ENCODE measurements at regions not wholly inside any gene's neighbourhood (a gene's known extent, or its start where the extent isn't known, plus 50 kb on each side); places are given as distances from the start of the nearest gene placed in this dataset.

- Mint-ChIP-seq H3K9me3 (peaks cover 7% of the 10 kb centered on the region), H3K36me3 (ENCODE audit: low read depth) (no peaks in the 10 kb centered on the region), H3K4me1 (ENCODE audit: low read depth) (no peaks in the 10 kb centered on the region), H3K27me3 (no peaks in the 10 kb centered on the region), H3K27ac (no peak overlapping the region), H3K4me3 (no peak overlapping the region)
Observed at GRCh38 chr1:209023790-209024189, 559.7 kb upstream of the CAMK1G start.

DNA sequence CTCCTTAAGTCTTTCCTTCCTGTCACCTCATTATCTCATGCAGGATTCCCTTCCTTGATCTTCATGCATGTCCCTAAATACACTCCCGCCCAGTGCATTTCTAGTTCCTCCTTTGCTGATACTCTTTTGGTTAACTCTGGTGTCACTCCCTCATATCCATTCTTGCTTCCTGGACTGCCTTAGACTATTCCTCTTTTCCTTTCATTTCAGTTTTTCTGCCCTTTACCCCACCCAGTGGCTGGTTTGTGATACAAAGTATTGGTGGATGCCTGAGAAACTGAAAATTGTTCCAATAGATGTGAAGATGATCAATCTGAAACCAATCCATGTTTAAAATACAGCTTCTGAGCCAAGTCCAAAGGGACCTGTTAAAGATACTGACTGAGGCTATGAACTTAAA lies 553.8 kb upstream of the CAMK1G start:
- H3K36me3 Mint-ChIP-seq (ENCODE audit: low read depth) = no peaks in the 10 kb centered on the region
- H3K4me3 Mint-ChIP-seq = no peak overlapping the region
- no peak overlapping the region for H3K27ac Mint-ChIP-seq
- peaks cover 11% of the 10 kb centered on the region for H3K27me3 Mint-ChIP-seq
- no peaks in the 10 kb centered on the region for H3K4me1 Mint-ChIP-seq (ENCODE audit: low read depth)
- H3K9me3 Mint-ChIP-seq = no peaks in the 10 kb centered on the region

GRCh38 chr1:209030454-209031167 lies 552.9 kb upstream of the CAMK1G start:
- H3K36me3 Mint-ChIP-seq (ENCODE audit: low read depth) = no peaks in the 10 kb centered on the region
- peaks cover 11% of the 10 kb centered on the region for H3K27me3 Mint-ChIP-seq
- H3K27ac Mint-ChIP-seq = no peak overlapping the region
- H3K4me1 Mint-ChIP-seq (ENCODE audit: low read depth) = no peaks in the 10 kb centered on the region
- no peaks in the 10 kb centered on the region for H3K9me3 Mint-ChIP-seq
- H3K4me3 Mint-ChIP-seq = no peak overlapping the region

DNA sequence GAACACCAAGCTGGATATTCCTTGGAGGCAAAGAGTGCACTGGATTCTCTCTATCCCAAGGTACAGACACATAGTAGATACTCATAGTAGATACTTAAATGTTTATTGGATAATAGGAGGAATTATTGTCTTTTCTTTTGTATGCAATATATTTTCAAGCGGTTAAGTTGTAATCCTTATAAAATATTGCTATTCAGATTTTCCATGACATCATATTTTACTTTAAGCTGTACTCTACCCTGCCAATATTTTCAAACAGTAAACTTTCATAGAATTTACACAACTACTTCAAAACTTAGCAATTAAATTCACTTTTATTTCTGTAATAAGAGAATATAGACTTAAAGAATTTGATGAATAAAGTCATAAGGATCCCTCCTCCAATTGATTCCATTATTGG lies 546.5 kb upstream of the CAMK1G start:
- H3K36me3 Mint-ChIP-seq (ENCODE audit: low read depth) = no peaks in the 10 kb centered on the region
- H3K4me1 Mint-ChIP-seq (ENCODE audit: low read depth) = no peaks in the 10 kb centered on the region
- H3K9me3 Mint-ChIP-seq = peaks cover 5% of the 10 kb centered on the region
- no peak overlapping the region for H3K4me3 Mint-ChIP-seq
- no peak overlapping the region for H3K27ac Mint-ChIP-seq
- peaks cover 12% of the 10 kb centered on the region for H3K27me3 Mint-ChIP-seq

DNA sequence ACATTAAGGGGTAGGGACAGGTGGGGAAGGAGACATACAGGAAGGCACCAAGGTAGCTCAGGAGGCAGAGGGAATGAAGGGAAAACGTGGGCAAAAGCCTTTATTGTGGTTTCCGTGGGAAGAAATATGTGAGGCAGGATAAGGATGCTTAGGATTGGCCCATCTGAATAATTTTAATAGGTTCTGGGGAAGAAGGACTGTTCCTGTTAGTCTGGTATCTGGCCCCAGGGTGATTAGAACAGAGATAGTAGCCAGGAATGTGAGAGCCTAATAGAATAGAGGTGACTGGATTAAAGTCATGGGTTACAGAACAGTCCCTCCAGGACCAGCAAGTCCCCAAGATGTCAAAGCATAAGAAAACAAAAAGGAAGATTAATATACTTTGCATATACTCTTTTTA lies 545.2 kb upstream of the CAMK1G start:
- H3K4me3 Mint-ChIP-seq = no peak overlapping the region
- no peaks in the 10 kb centered on the region for H3K4me1 Mint-ChIP-seq (ENCODE audit: low read depth)
- H3K36me3 Mint-ChIP-seq (ENCODE audit: low read depth) = no peaks in the 10 kb centered on the region
- no peak overlapping the region for H3K27ac Mint-ChIP-seq
- peaks cover 5% of the 10 kb centered on the region for H3K9me3 Mint-ChIP-seq
- H3K27me3 Mint-ChIP-seq = peaks cover 13% of the 10 kb centered on the region

DNA sequence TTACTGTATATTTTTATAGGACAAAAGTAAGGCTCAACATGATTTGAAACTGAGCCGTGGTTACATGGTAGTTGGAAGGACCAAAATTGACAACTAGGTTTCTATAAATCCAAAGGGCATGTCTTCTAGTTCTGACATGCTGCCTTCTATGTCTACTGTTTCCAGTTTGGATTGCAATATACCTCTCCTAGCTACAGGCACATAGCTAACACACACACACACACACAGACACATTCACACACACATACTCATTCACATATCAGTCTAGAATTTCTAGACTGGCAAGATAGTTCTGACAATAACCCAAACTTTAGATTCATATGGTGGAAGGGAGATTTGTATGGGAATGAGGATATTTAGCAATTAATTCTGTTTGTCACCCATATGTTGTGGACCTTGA lies 544.8 kb upstream of the CAMK1G start:
- Mint-ChIP-seq H3K36me3 (ENCODE audit: low read depth) (no peaks in the 10 kb centered on the region), H3K27ac (no peak overlapping the region), H3K27me3 (peaks cover 13% of the 10 kb centered on the region), H3K9me3 (peaks cover 5% of the 10 kb centered on the region), H3K4me3 (no peak overlapping the region), H3K4me1 (ENCODE audit: low read depth) (no peaks in the 10 kb centered on the region)

- no peak overlapping the region for H3K27ac Mint-ChIP-seq
- H3K27me3 Mint-ChIP-seq = peaks cover 25% of the 10 kb centered on the region
- no peaks in the 10 kb centered on the region for H3K36me3 Mint-ChIP-seq (ENCODE audit: low read depth)
- no peaks in the 10 kb centered on the region for H3K4me1 Mint-ChIP-seq (ENCODE audit: low read depth)
- peaks cover 5% of the 10 kb centered on the region for H3K9me3 Mint-ChIP-seq
- no peak overlapping the region for H3K4me3 Mint-ChIP-seq
Observed at GRCh38 chr1:209040351-209040750, 543.2 kb upstream of the CAMK1G start.

- H3K27me3 Mint-ChIP-seq = peaks cover 22% of the 10 kb centered on the region
- no peak overlapping the region for H3K4me3 Mint-ChIP-seq
- H3K36me3 Mint-ChIP-seq (ENCODE audit: low read depth) = no peaks in the 10 kb centered on the region
- no peaks in the 10 kb centered on the region for H3K4me1 Mint-ChIP-seq (ENCODE audit: low read depth)
- no peak overlapping the region for H3K27ac Mint-ChIP-seq
- H3K9me3 Mint-ChIP-seq = peaks cover 5% of the 10 kb centered on the region
Observed at GRCh38 chr1:209041927-209042326, 541.6 kb upstream of the CAMK1G start.

DNA sequence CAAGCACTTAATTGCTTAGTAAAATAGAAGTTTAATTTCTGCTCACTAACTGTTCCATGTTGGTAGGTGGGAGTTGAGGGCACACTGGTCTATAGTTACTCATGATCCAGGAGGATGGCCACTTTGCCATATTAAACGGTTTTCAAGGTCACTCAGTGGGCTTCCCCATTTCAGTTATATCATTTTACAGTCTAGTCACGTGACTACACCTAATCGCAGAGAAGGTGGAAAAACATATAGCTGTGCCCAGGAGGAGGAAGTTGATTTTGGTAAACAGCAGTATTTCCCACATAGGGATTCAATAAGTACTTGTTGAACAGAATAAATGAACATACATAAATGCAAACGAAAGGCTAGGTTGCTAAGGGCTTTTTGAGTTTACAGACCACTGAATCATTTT lies 541.1 kb upstream of the CAMK1G start:
- peaks cover 22% of the 10 kb centered on the region for H3K27me3 Mint-ChIP-seq
- H3K4me1 Mint-ChIP-seq (ENCODE audit: low read depth) = no peaks in the 10 kb centered on the region
- no peak overlapping the region for H3K27ac Mint-ChIP-seq
- no peaks in the 10 kb centered on the region for H3K36me3 Mint-ChIP-seq (ENCODE audit: low read depth)
- no peak overlapping the region for H3K4me3 Mint-ChIP-seq
- H3K9me3 Mint-ChIP-seq = peaks cover 5% of the 10 kb centered on the region

- Mint-ChIP-seq H3K4me3 (no peak overlapping the region), H3K9me3 (peaks cover 5% of the 10 kb centered on the region), H3K4me1 (ENCODE audit: low read depth) (no peaks in the 10 kb centered on the region), H3K36me3 (ENCODE audit: low read depth) (no peaks in the 10 kb centered on the region), H3K27ac (no peak overlapping the region), H3K27me3 (peaks cover 18% of the 10 kb centered on the region)
Observed at GRCh38 chr1:209045331-209046057, 538.0 kb upstream of the CAMK1G start.

- Mint-ChIP-seq H3K4me3 (no peak overlapping the region), H3K9me3 (peaks cover 4% of the 10 kb centered on the region), H3K27me3 (peaks cover 17% of the 10 kb centered on the region), H3K4me1 (ENCODE audit: low read depth) (no peaks in the 10 kb centered on the region), H3K27ac (no peak overlapping the region), H3K36me3 (ENCODE audit: low read depth) (no peaks in the 10 kb centered on the region)
Observed at GRCh38 chr1:209046058-209046417, 537.5 kb upstream of the CAMK1G start.

- no peaks in the 10 kb centered on the region for H3K9me3 Mint-ChIP-seq
- no peaks in the 10 kb centered on the region for H3K36me3 Mint-ChIP-seq (ENCODE audit: low read depth)
- H3K27me3 Mint-ChIP-seq = peaks cover 15% of the 10 kb centered on the region
- no peaks in the 10 kb centered on the region for H3K4me1 Mint-ChIP-seq (ENCODE audit: low read depth)
- H3K27ac Mint-ChIP-seq = no peak overlapping the region
- no peak overlapping the region for H3K4me3 Mint-ChIP-seq
Observed at GRCh38 chr1:209046935-209047334, 536.6 kb upstream of the CAMK1G start.

DNA sequence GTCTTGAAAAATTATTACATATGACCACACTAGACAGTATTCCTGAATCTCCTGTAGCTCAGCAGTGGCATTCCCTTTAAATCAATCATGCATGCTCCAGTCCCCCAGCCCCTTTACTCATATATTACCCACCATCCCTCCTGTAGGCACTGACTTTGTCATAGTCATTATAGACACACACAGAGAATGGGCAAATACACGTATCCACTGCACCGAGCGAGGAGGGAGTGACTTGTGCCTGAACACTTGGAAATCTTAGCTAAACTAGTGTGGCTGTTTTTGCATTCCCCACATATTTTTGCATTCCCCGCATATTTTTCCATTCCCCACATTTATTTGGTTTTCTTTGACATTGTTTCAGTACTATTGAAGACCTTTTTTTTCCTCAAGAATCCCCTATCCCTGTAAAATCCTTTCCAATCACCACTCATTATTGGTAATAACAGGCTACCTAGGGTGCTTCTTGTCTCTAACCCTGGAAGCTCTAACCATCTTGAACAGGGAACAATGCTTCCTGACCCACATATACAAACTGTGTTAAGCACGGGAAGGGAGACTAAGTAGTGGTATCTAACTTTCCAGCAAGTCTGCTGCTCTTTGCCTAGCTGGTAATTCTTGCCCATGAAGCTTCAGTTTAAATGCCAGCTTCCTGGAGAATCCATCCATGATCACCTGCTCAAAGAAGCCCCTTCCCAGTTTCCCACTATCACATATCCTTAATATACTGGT lies 534.4 kb upstream of the CAMK1G start:
- Mint-ChIP-seq H3K27me3 (peaks cover 21% of the 10 kb centered on the region), H3K27ac (no peak overlapping the region), H3K36me3 (ENCODE audit: low read depth) (no peaks in the 10 kb centered on the region), H3K4me3 (no peak overlapping the region), H3K4me1 (ENCODE audit: low read depth) (no peaks in the 10 kb centered on the region), H3K9me3 (no peaks in the 10 kb centered on the region)

GRCh38 chr1:209051570-209051969 lies 531.9 kb upstream of the CAMK1G start:
- Mint-ChIP-seq H3K36me3 (ENCODE audit: low read depth) (no peaks in the 10 kb centered on the region), H3K27ac (no peak overlapping the region), H3K27me3 (peaks cover 12% of the 10 kb centered on the region)

DNA sequence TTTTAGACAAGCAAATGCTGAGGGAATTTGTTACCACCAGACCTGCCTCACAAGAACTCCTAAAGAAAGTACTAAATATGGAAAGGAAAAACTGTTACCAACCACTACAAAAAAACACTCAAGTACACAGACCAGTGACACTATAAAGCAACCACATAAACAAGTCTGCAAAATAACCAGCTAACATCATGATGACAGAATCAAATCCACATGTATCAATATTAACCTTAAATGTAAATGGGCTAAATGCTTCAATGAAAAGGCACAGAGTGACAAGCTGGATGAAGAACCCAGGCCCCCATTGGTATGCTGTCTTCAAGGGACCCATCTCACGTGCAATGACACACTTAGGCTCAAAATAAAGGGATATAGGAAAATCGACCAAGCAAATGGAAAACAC lies 529.9 kb upstream of the CAMK1G start:
- Mint-ChIP-seq H3K9me3 (no peaks in the 10 kb centered on the region), H3K4me3 (no peak overlapping the region), H3K36me3 (ENCODE audit: low read depth) (no peaks in the 10 kb centered on the region), H3K27me3 (peaks cover 12% of the 10 kb centered on the region), H3K27ac (no peak overlapping the region), H3K4me1 (ENCODE audit: low read depth) (no peaks in the 10 kb centered on the region)

More at GRCh38 chr1:209051570-209051969, 531.9 kb upstream of the CAMK1G start:
- Mint-ChIP-seq H3K4me1 (ENCODE audit: low read depth) (no peaks in the 10 kb centered on the region), H3K4me3 (no peak overlapping the region), H3K9me3 (no peaks in the 10 kb centered on the region)

All from stimulated activated naive CD8-positive, alpha-beta T cell treated with anti-CD3 and anti-CD28 coated beads, Interleukin-15, Interleukin-2, amounts not matched to agents 100 ng/mL and 50 ng/mL, for 24 hours (primary cell).